NOMO-1 (cell line): ENCODE measurements at regions not wholly inside any gene's neighbourhood (a gene's known extent, or its start where the extent isn't known, plus 50 kb on each side); places are given as distances from the start of the nearest gene placed in this dataset.

ENCODE experiments used
- DNase-seq, 2 experiments: peaks; one replicate each; lab custom pipeline; 2025; ENCODE audit not compliant: unreplicated experiment in 2 of 2; lab: John Stamatoyannopoulos, UW

- no peak for DNase-seq
Observed at GRCh38 chr6:165961233-165961632, 206.4 kb downstream of the TBXT start.

GRCh38 chr6:165960695-165961094 is 207.0 kb downstream of the TBXT start:
- DNase-seq: no peak

- no peak for DNase-seq
Observed at GRCh38 chr6:165959627-165960026, 208.0 kb downstream of the TBXT start.

- DNase-seq: no peak
Observed at GRCh38 chr6:165956874-165957273, 210.8 kb downstream of the TBXT start.

- no peak for DNase-seq
Observed at GRCh38 chr6:165952514-165952913, 215.1 kb downstream of the TBXT start.

GRCh38 chr6:165950316-165950715 is 217.3 kb downstream of the TBXT start:
- no peak for DNase-seq

GRCh38 chr6:165949324-165949723 is 218.3 kb downstream of the TBXT start:
- DNase-seq: no peak

GRCh38 chr6:165944002-165944466 is 223.6 kb downstream of the TBXT start:
- no peak for DNase-seq

- DNase-seq: no peak
Observed at GRCh38 chr6:165941786-165942185, 225.9 kb downstream of the TBXT start.

- DNase-seq: no peak
Observed at GRCh38 chr6:165941249-165941775, 226.3 kb downstream of the TBXT start.

- DNase-seq: no peak
Observed at GRCh38 chr6:165940366-165940765, 227.3 kb downstream of the TBXT start.

GRCh38 chr6:165939601-165940290 is 227.9 kb downstream of the TBXT start:
- no peak for DNase-seq

GRCh38 chr6:165939047-165939446 is 228.6 kb downstream of the TBXT start:
- DNase-seq: no peak

- DNase-seq: no peak
Observed at GRCh38 chr6:165937564-165938358, 229.9 kb downstream of the TBXT start.

GRCh38 chr6:165936660-165937059 is 231.0 kb downstream of the TBXT start:
- DNase-seq: no peak

- no peak for DNase-seq
Observed at GRCh38 chr6:165936096-165936495, 231.6 kb downstream of the TBXT start.

- DNase-seq: no peak
Observed at GRCh38 chr6:165931675-165932074, 236.0 kb downstream of the TBXT start.

- no peak for DNase-seq
Observed at GRCh38 chr6:165930668-165931214, 236.9 kb downstream of the TBXT start.

- no peak for DNase-seq
Observed at GRCh38 chr6:165929607-165930006, 238.0 kb downstream of the TBXT start.

- no peak for DNase-seq
Observed at GRCh38 chr6:165926378-165926777, 241.3 kb downstream of the TBXT start.

- DNase-seq: no peak
Observed at GRCh38 chr6:165925474-165926156, 242.0 kb downstream of the TBXT start.
